A673 (cell line): ENCODE measurements at regions not wholly inside any gene's neighbourhood (a gene's known extent, or its start where the extent isn't known, plus 50 kb on each side); places are given as distances from the start of the nearest gene placed in this dataset.

ENCODE experiments used
- BruUV-seq: library from RNA; stranded (reverse); fragments of 400-500 nt; replicated peaks from 2 replicates; lab custom pipeline; 2021; lab: Mats Ljungman, UMichigan
- CTCF ChIA-PET: fragments of 300-600 bp; sonication (Branson Sonifier 250); formaldehyde crosslinking; loops from one replicate; lab custom pipeline; 2022; ENCODE audit warnings: antibody characterized with exemption; lab: Charles Lee
- POLR2A ChIA-PET: fragments of 300-600 bp; sonication (Branson Sonifier 250); formaldehyde crosslinking; loops from one replicate; lab custom pipeline; 2022; ENCODE audit warnings: antibody characterized with exemption; ENCODE audit not compliant: low non-redundant PET; lab: Charles Lee
- DNase-seq: peaks from one replicate; pipeline ENCODE4 v3.0.0-alpha.2; 2015; ENCODE audit warnings: low spot score
- H3K27ac ChIP-seq: fragments of 200-600 bp; sonication (generic); 2 replicates; pipeline ENCODE4 v1.5.1; 2016; ENCODE audit warnings: mixed run types, low read depth, mild to moderate bottlenecking, mixed read lengths, antibody characterized with exemption, low read length; ENCODE audit not compliant: poor library complexity, severe bottlenecking
- H3K27me3 ChIP-seq: fragments of 200-600 bp; sonication (generic); replicated peaks from 2 replicates; pipeline ENCODE4 v1.6.1; 2017; ENCODE audit warnings: mixed run types, low read depth, mild to moderate bottlenecking, mixed read lengths, antibody characterized with exemption, low read length; ENCODE audit not compliant: insufficient read depth, poor library complexity
- H3K36me3 ChIP-seq: fragments of 200-600 bp; sonication (generic); 2 replicates; pipeline ENCODE4 v1.6.1; 2016; ENCODE audit warnings: mixed run types, mild to moderate bottlenecking, mixed read lengths, antibody characterized with exemption, low read length; ENCODE audit not compliant: insufficient read depth, poor library complexity, severe bottlenecking
- H3K4me1 ChIP-seq: fragments of 200-600 bp; sonication (generic); 2 replicates; pipeline ENCODE4 v1.6.1; 2017; ENCODE audit warnings: mixed run types, mild to moderate bottlenecking, mixed read lengths, antibody characterized with exemption, low read length; ENCODE audit not compliant: insufficient read depth, poor library complexity, severe bottlenecking
- H3K4me3 ChIP-seq: fragments of 200-600 bp; sonication (generic); 2 replicates; pipeline ENCODE4 v1.5.1; 2016; ENCODE audit warnings: low read depth, mixed run types, mild to moderate bottlenecking, mixed read lengths, low read length; ENCODE audit not compliant: poor library complexity, severe bottlenecking
- H3K9me3 ChIP-seq: fragments of 200-600 bp; sonication (generic); 2 replicates; pipeline ENCODE4 v1.6.1; 2016; ENCODE audit warnings: mixed run types, low read depth, mild to moderate bottlenecking, mixed read lengths, antibody characterized with exemption, low read length; ENCODE audit not compliant: poor library complexity, severe bottlenecking
- CTCF ChIP-seq: fragments of 300-800, 200-600 bp; sonication (generic); conservative IDR thresholded peaks from 2 replicates; pipeline ENCODE4 v1.5.1; 2017; ENCODE audit warnings: low read depth, mild to moderate bottlenecking, antibody characterized with exemption, low read length, moderate library complexity, mixed read lengths
- EZH2 ChIP-seq: fragments of 200-600 bp; sonication (generic); IDR thresholded peaks from 2 replicates; pipeline ENCODE4 v1.6.1; 2017; ENCODE audit warnings: borderline replicate concordance, low read depth, mild to moderate bottlenecking, mixed read lengths, antibody characterized with exemption, low read length; ENCODE audit not compliant: poor library complexity, severe bottlenecking
- intact Hi-C: fragments of 100-400 bp; cut with micrococcal nuclease; formaldehyde crosslinking; loops from one replicate; pipeline ENCODE4 v1.10.0; 2022; ENCODE audit not compliant: unreplicated experiment

- no peak for TF ChIP-seq CTCF
- no peak for TF ChIP-seq EZH2
- Histone ChIP-seq H3K27ac (no peak overlapping the region), H3K9me3 (no peaks in the 10 kb centered on the region), H3K27me3 (no peaks in the 10 kb centered on the region), H3K4me1 (no peaks in the 10 kb centered on the region), H3K36me3 (no peaks in the 10 kb centered on the region), H3K4me3 (no peak overlapping the region)
- intact Hi-C loops, result no loop called here
- no TSS peak for BruUV-seq
- no peak for DNase-seq
- POLR2A ChIA-PET, result no interaction called here
- CTCF ChIA-PET, result no interaction called here
Observed at GRCh38 chr7:41786404-41786803, 83.5 kb upstream of the INHBA start.

GRCh38 chr7:41785840-41786239 is 83.0 kb upstream of the INHBA start:
- H3K36me3 ChIP-seq, result no peaks in the 10 kb centered on the region
- ChIA-PET POLR2A (no interaction called here), CTCF (no interaction called here)
- no peak for DNase-seq
- no peak overlapping the region for H3K4me3 ChIP-seq
- intact Hi-C loops, result no loop called here
- no peaks in the 10 kb centered on the region for H3K4me1 ChIP-seq
- no TSS peak for BruUV-seq
- no peak overlapping the region for H3K27ac ChIP-seq
- no peaks in the 10 kb centered on the region for H3K9me3 ChIP-seq
- no peak for TF ChIP-seq CTCF
- no peak for TF ChIP-seq EZH2
- H3K27me3 ChIP-seq, result no peaks in the 10 kb centered on the region

GRCh38 chr7:41785265-41785664 is 82.4 kb upstream of the INHBA start:
- TF ChIP-seq CTCF (no peak), EZH2 (no peak)
- intact Hi-C loops, result no loop called here
- Histone ChIP-seq H3K4me3 (no peak overlapping the region), H3K9me3 (no peaks in the 10 kb centered on the region), H3K27me3 (no peaks in the 10 kb centered on the region), H3K36me3 (no peaks in the 10 kb centered on the region), H3K27ac (no peak overlapping the region), H3K4me1 (no peaks in the 10 kb centered on the region)
- ChIA-PET POLR2A (no interaction called here), CTCF (no interaction called here)
- DNase-seq, result no peak
- BruUV-seq, result no TSS peak
